ENCODE measurements at regions not wholly inside any gene's neighbourhood (a gene's known extent, or its start where the extent isn't known, plus 50 kb on each side); places are given as distances from the start of the nearest gene placed in this dataset.

DNA sequence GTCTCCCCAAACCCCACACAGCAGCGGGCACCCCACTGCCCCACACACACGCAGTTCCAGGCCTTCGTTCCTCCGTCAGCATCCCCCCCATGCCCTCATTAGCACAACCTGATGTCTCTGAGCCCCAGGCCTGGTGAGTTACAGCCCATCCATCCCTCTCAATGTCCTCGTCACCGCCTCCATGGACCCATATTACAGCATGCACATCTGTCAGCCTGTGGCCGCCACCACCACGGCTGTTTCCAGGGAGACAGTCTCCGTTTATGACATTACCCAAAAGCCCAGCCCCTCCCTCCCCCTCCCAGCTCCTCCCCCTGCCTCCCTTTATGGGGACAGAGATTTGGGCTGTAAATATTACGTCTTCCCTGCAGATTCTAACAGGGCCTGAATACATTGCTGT is 143.1 kb upstream of the LINGO1 start (continued):
- TF ChIP-seq, protein P1, sequence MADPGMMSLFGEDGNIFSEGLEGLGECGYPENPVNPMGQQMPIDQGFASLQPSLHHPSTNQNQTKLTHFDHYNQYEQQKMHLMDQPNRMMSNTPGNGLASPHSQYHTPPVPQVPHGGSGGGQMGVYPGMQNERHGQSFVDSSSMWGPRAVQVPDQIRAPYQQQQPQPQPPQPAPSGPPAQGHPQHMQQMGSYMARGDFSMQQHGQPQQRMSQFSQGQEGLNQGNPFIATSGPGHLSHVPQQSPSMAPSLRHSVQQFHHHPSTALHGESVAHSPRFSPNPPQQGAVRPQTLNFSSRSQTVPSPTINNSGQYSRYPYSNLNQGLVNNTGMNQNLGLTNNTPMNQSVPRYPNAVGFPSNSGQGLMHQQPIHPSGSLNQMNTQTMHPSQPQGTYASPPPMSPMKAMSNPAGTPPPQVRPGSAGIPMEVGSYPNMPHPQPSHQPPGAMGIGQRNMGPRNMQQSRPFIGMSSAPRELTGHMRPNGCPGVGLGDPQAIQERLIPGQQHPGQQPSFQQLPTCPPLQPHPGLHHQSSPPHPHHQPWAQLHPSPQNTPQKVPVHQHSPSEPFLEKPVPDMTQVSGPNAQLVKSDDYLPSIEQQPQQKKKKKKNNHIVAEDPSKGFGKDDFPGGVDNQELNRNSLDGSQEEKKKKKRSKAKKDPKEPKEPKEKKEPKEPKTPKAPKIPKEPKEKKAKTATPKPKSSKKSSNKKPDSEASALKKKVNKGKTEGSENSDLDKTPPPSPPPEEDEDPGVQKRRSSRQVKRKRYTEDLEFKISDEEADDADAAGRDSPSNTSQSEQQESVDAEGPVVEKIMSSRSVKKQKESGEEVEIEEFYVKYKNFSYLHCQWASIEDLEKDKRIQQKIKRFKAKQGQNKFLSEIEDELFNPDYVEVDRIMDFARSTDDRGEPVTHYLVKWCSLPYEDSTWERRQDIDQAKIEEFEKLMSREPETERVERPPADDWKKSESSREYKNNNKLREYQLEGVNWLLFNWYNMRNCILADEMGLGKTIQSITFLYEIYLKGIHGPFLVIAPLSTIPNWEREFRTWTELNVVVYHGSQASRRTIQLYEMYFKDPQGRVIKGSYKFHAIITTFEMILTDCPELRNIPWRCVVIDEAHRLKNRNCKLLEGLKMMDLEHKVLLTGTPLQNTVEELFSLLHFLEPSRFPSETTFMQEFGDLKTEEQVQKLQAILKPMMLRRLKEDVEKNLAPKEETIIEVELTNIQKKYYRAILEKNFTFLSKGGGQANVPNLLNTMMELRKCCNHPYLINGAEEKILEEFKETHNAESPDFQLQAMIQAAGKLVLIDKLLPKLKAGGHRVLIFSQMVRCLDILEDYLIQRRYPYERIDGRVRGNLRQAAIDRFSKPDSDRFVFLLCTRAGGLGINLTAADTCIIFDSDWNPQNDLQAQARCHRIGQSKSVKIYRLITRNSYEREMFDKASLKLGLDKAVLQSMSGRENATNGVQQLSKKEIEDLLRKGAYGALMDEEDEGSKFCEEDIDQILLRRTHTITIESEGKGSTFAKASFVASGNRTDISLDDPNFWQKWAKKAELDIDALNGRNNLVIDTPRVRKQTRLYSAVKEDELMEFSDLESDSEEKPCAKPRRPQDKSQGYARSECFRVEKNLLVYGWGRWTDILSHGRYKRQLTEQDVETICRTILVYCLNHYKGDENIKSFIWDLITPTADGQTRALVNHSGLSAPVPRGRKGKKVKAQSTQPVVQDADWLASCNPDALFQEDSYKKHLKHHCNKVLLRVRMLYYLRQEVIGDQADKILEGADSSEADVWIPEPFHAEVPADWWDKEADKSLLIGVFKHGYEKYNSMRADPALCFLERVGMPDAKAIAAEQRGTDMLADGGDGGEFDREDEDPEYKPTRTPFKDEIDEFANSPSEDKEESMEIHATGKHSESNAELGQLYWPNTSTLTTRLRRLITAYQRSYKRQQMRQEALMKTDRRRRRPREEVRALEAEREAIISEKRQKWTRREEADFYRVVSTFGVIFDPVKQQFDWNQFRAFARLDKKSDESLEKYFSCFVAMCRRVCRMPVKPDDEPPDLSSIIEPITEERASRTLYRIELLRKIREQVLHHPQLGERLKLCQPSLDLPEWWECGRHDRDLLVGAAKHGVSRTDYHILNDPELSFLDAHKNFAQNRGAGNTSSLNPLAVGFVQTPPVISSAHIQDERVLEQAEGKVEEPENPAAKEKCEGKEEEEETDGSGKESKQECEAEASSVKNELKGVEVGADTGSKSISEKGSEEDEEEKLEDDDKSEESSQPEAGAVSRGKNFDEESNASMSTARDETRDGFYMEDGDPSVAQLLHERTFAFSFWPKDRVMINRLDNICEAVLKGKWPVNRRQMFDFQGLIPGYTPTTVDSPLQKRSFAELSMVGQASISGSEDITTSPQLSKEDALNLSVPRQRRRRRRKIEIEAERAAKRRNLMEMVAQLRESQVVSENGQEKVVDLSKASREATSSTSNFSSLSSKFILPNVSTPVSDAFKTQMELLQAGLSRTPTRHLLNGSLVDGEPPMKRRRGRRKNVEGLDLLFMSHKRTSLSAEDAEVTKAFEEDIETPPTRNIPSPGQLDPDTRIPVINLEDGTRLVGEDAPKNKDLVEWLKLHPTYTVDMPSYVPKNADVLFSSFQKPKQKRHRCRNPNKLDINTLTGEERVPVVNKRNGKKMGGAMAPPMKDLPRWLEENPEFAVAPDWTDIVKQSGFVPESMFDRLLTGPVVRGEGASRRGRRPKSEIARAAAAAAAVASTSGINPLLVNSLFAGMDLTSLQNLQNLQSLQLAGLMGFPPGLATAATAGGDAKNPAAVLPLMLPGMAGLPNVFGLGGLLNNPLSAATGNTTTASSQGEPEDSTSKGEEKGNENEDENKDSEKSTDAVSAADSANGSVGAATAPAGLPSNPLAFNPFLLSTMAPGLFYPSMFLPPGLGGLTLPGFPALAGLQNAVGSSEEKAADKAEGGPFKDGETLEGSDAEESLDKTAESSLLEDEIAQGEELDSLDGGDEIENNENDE (IDR thresholded peaks at IDR 0.05; ENCODE audit: insufficient replicate concordance, low read length) = no peak
- TF ChIP-seq RXRA (IDR thresholded peaks at IDR 0.05; ENCODE audit: insufficient read depth, low read depth, low read length) (no peak), POLR2AphosphoS5 (IDR thresholded peaks at IDR 0.05; ENCODE audit: low read depth, low read length) (no peak), SIRT6 (IDR thresholded peaks at IDR 0.05; ENCODE audit: low read length) (no peak), RBBP5 (IDR thresholded peaks at IDR 0.05; ENCODE audit: borderline replicate concordance, low read depth, low read length) (no peak), TAF7 (optimal IDR thresholded peaks at IDR 0.05; ENCODE audit: borderline replicate concordance, low read depth, low read length) (no peak), RNF2 (IDR thresholded peaks at IDR 0.05; ENCODE audit: borderline replicate concordance, low read depth, low read length, missing control alignments, poor library complexity, severe bottlenecking) (no peak), KDM4A (IDR thresholded peaks at IDR 0.05; ENCODE audit: low read depth, low read length, severe bottlenecking) (no peak), SUZ12 (IDR thresholded peaks at IDR 0.05; ENCODE audit: low read length) (no peak), YY1 (IDR thresholded peaks at IDR 0.05; ENCODE audit: low read depth, low read length) (no peak), CTBP2 (IDR thresholded peaks at IDR 0.05; ENCODE audit: borderline replicate concordance, insufficient read depth, insufficient read length, low read length) (no peak)

Data from H1 (cell line).